Mammary epithelial cell (primary cell): ENCODE measurements at regions not wholly inside any gene's neighbourhood (a gene's known extent, or its start where the extent isn't known, plus 50 kb on each side); places are given as distances from the start of the nearest gene placed in this dataset.

Experiments used
- CTCF ChIP-seq, 2 donors: IDR thresholded peaks in 1 of 2; conservative IDR thresholded peaks in 1 of 2; 2 replicates each; pipeline ENCODE4 v1.5.1; 2011 to 2012; ENCODE audit warnings: inconsistent platforms in 2 of 2, low read length in 2 of 2, mild to moderate bottlenecking in 2 of 2, control low read depth in 1 of 2, low read depth in 1 of 2; ENCODE audit not compliant: insufficient read depth in 1 of 2; ENCODE audit errors: extremely low read depth in 1 of 2
- EZH2 ChIP-seq: IDR thresholded peaks from 2 replicates; pipeline ENCODE4 v1.6.1; 2012; ENCODE audit warnings: low read length, inconsistent platforms, borderline replicate concordance

GRCh38 chr2:195202163-195202845 lies 454.7 kb upstream of the SLC39A10 start:
- TF ChIP-seq EZH2: no peak
- TF ChIP-seq CTCF (conservative IDR thresholded peaks at IDR 0.05 in 1 of 2, IDR thresholded peaks at IDR 0.05 in 1 of 2; ENCODE audit: extremely low read depth in 1 of 2, insufficient read depth in 1 of 2, low read depth in 1 of 2, low read length in 2 of 2): no peak
